ENCODE measurements at regions not wholly inside any gene's neighbourhood (a gene's known extent, or its start where the extent isn't known, plus 50 kb on each side); places are given as distances from the start of the nearest gene placed in this dataset.

GRCh38 chr11:133593036-133593435 is 60.7 kb upstream of the OPCML start:
- TF ChIP-seq CTCF (IDR thresholded peaks at IDR 0.05; ENCODE audit: poor library complexity, severe bottlenecking) = no peak
- TF ChIP-seq POLR2AphosphoS5 (IDR thresholded peaks at IDR 0.05) = no peak

Data from neural cell (in vitro differentiated cells).